ENCODE measurements at regions not wholly inside any gene's neighbourhood (a gene's known extent, or its start where the extent isn't known, plus 50 kb on each side); places are given as distances from the start of the nearest gene placed in this dataset.

DNA sequence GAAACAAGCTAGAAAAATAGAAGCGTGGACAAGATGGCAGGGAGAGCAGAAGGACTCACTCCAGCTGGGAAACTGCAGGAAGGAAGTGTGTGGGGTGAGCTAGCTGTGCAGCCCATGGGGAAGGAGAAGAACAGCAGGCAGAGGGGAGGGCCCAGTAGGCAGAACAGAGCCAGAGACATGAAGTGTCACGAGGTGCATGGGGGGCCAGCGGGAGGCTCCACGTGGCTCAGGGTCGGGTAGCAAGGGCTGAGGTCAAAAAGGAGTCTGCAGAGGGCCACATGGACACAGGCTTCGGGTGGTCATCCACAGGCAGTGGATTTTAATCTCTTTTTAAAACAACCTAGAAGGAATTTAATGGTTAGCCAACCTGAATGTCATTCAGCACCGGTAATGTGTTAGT lies 669.0 kb downstream of the BCL11B start:
- intact Hi-C loops (cut with micrococcal nuclease; ENCODE audit: unreplicated experiment) (no loop called here), in situ Hi-C loops (cut with HindIII; ENCODE audit: extremely low pct_ligation_motif_present, low pct_unique_long_range_greater_than_20kb) (no loop called here)
- no peaks in the 10 kb centered on the region for H3K27me3 ChIP-seq (ENCODE audit: control insufficient read depth in 1 of 2, insufficient read depth in 2 of 2, low read length in 2 of 2)
- H3K79me2 ChIP-seq (ENCODE audit: insufficient read depth, low read length) = no peaks in the 10 kb centered on the region
- no peak for DNase-seq (ENCODE audit: low spot score)
- no TSS peak for BruUV-seq (replicated peaks)
- H3K9me3 ChIP-seq (ENCODE audit: low read length) = peaks cover 44% of the 10 kb centered on the region; the same call in 1 of the 2 replicates
- no peaks in the 10 kb centered on the region for H4K20me1 ChIP-seq (ENCODE audit: insufficient read depth, low read length)
- no peaks in the 10 kb centered on the region for H3K36me3 ChIP-seq (replicated peaks in 1 of 2; ENCODE audit: control insufficient read depth in 1 of 2, insufficient read depth in 2 of 2, low read length in 2 of 2)
- no peak overlapping the region for H2AFZ ChIP-seq (ENCODE audit: low read length)
- WGBS (ENCODE audit: low lambda C conversion rate) = 0% methylated on average over 6 of the region's 7 CpGs
- no peak for FAIRE-seq
- POLR2A ChIA-PET = no interaction called here
- CTCF ChIA-PET (ENCODE audit: low intra/inter-chr PET ratio, low total read pairs) = no interaction called here
- H3K9ac ChIP-seq (ENCODE audit: insufficient read depth, low read depth, low read length) = no peak overlapping the region
- ATAC-seq = no peak
- no peak overlapping the region for H3K4me2 ChIP-seq (ENCODE audit: low read depth, low read length)
- TF ChIP-seq SNAPC5 (CRISPR knock-in tag; IDR thresholded peaks at IDR 0.05; ENCODE audit: borderline replicate concordance) = no peak
- no peak for TF ChIP-seq ISL2 (CRISPR knock-in tag; IDR thresholded peaks at IDR 0.05)
- TF ChIP-seq, protein P1, sequence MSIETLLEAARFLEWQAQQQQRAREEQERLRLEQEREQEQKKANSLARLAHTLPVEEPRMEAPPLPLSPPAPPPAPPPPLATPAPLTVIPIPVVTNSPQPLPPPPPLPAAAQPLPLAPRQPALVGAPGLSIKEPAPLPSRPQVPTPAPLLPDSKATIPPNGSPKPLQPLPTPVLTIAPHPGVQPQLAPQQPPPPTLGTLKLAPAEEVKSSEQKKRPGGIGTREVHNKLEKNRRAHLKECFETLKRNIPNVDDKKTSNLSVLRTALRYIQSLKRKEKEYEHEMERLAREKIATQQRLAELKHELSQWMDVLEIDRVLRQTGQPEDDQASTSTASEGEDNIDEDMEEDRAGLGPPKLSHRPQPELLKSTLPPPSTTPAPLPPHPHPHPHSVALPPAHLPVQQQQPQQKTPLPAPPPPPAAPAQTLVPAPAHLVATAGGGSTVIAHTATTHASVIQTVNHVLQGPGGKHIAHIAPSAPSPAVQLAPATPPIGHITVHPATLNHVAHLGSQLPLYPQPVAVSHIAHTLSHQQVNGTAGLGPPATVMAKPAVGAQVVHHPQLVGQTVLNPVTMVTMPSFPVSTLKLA (IDR thresholded peaks at IDR 0.05) = peak; percentile 90
- TF ChIP-seq CREBL2 (CRISPR knock-in tag; IDR thresholded peaks at IDR 0.05; ENCODE audit: borderline replicate concordance) = no peak
- H3K27ac ChIP-seq (ENCODE audit: extremely low read length, insufficient read depth, low read length) = no peak overlapping the region
- no peaks in the 10 kb centered on the region for H3K4me1 ChIP-seq (ENCODE audit: insufficient read depth, low read length)
- no peak overlapping the region for H3K4me3 ChIP-seq (replicated peaks in 1 of 3; ENCODE audit: insufficient read depth in 1 of 3, low read depth in 2 of 3, low read length in 3 of 3)

DNA sequence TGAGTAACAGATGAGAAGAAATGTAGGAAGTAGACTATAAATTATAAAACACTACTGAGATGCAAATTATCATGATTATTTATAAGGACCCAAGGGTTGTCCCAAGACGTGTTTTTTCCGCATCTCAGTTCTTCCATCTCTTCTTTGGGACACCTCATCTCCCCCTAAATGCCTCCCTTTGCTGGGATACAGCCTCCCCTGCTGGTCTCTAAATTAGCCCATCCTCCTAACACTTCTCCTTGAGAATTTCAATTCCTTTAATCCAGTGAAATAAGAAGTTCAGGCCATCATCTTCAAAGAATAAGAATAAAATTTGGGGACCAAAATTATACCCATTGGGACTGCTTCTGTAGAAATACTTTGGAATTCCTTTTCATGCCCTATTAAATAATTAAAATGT lies 667.0 kb downstream of the BCL11B start:
- ChIA-PET CTCF (ENCODE audit: low intra/inter-chr PET ratio, low total read pairs) (no interaction called here), POLR2A (no interaction called here)
- Histone ChIP-seq H3K27me3 (ENCODE audit: control insufficient read depth in 1 of 2, insufficient read depth in 2 of 2, low read length in 2 of 2) (no peaks in the 10 kb centered on the region), H3K27ac (ENCODE audit: extremely low read length, insufficient read depth, low read length) (no peak overlapping the region), H3K4me1 (ENCODE audit: insufficient read depth, low read length) (no peaks in the 10 kb centered on the region), H3K9me3 (ENCODE audit: low read length) (peaks cover 50% of the 10 kb centered on the region), H3K4me3 (replicated peaks in 1 of 3; ENCODE audit: insufficient read depth in 1 of 3, low read depth in 2 of 3, low read length in 3 of 3) (no peak overlapping the region), H2AFZ (ENCODE audit: low read length) (no peak overlapping the region), H3K79me2 (ENCODE audit: insufficient read depth, low read length) (no peaks in the 10 kb centered on the region), H3K36me3 (replicated peaks in 1 of 2; ENCODE audit: control insufficient read depth in 1 of 2, insufficient read depth in 2 of 2, low read length in 2 of 2) (no peaks in the 10 kb centered on the region), H3K4me2 (ENCODE audit: low read depth, low read length) (no peak overlapping the region), H3K9ac (ENCODE audit: insufficient read depth, low read depth, low read length) (no peak overlapping the region), H4K20me1 (ENCODE audit: insufficient read depth, low read length) (no peaks in the 10 kb centered on the region)
- no TSS peak for BruUV-seq (replicated peaks)
- in situ Hi-C loops (cut with HindIII; ENCODE audit: extremely low pct_ligation_motif_present, low pct_unique_long_range_greater_than_20kb) (no loop called here), intact Hi-C loops (cut with micrococcal nuclease; ENCODE audit: unreplicated experiment) (no loop called here)
- DNase-seq (ENCODE audit: low spot score) = no peak
- WGBS (ENCODE audit: low lambda C conversion rate) = 3% methylated on average over 2 of the region's 2 CpGs
- ATAC-seq = no peak
- no peak for FAIRE-seq
- TF ChIP-seq ZNF260 (CRISPR knock-in tag; IDR thresholded peaks at IDR 0.05; ENCODE audit: borderline replicate concordance, low read depth) (no peak), HOMEZ (CRISPR knock-in tag; IDR thresholded peaks at IDR 0.05; ENCODE audit: low read depth) (no peak), ZC3H4 (CRISPR knock-in tag; IDR thresholded peaks at IDR 0.05; ENCODE audit: borderline replicate concordance) (no peak), E2F2 (CRISPR knock-in tag; IDR thresholded peaks at IDR 0.05; ENCODE audit: borderline replicate concordance) (no peak), ZHX1 (CRISPR knock-in tag; IDR thresholded peaks at IDR 0.05; ENCODE audit: low read depth) (no peak), MED13 (CRISPR knock-in tag; IDR thresholded peaks at IDR 0.05) (no peak)

All from HepG2 (cell line).